RKO (cell line): ENCODE measurements at regions not wholly inside any gene's neighbourhood (a gene's known extent, or its start where the extent isn't known, plus 50 kb on each side); places are given as distances from the start of the nearest gene placed in this dataset.
A peak's percentile ranks its signal among the peaks of the same experiment; 100 is the strongest.

Experiments used
- DNase-seq: peaks from one replicate; pipeline ENCODE4 v3.0.0-alpha.2; 2016; ENCODE audit warnings: low spot score

DNA sequence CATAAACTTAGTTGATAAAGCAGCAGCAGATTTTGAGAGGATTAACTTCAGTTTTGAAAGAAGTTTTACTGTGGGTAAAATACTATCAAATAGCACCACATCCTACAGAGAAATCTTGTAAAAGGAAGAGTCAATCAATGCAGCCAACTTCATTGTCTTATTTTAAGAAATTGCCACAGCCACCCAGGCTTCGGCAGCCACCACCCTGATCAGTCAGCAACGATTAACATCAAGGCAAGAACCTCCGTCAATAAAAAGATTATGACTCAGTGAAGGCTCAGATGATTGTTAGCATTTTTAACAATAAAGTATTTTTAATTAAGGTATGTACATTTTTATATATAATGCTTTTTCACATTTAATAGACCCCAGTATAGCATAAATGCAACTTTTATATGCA lies 122.3 kb upstream of the NR4A3 start:
- no peak for DNase-seq

GRCh38 chr9:99712214-99712613 lies 109.5 kb upstream of the NR4A3 start:
- no peak for DNase-seq

DNA sequence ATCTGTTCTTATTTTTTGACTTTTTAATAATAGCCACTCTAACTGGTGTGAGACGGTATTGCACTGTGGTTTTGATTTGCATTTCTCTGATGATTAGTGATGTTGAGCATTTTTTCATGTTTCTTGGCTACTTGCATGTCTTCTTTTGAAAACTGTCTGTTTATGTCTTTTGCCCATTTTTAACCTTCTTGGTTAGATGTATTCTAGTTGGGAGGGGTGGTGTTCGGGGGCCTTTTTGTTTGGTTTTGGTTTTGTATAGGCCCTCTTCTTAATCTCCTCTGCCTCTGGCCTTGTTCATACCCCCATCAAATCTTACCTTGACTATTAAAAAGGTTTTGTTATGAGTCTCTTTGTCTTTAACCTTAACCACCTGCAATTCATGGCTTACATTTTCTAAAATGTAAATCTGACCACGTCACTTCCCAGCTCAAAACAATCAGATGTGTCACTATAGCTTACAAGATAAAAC lies 107.8 kb upstream of the NR4A3 start:
- DNase-seq, result peak; percentile 12

GRCh38 chr9:99718631-99719030 lies 103.1 kb upstream of the NR4A3 start:
- DNase-seq, result no peak

DNA sequence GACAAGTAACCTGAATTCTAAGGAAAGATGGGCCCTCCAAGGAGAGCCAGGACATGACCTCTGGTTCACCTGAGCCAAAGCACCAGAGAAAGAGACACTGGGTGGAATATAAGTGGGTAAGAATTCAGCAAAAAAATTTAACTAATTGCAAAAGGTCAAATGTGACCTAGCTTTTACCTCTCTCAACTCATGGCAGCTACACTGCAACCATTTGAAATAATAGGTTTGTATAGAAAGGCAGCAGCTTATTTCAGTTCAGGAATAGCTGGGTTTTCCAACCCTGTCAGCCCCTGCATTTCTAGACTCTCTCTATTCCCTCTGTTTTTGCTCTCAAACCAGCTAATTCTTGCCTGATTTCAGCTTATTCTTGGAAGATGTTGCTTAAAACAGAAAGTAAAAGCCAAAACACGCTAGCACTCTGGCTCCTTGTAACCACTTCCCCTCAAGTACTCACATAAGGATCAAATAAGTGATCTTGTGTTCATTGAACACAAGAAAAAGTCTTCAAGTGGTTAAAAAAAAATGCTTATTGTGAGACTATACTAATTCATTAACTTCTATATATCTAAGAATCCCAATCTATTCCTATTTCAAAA lies 101.1 kb upstream of the NR4A3 start:
- DNase-seq, result no peak

DNA sequence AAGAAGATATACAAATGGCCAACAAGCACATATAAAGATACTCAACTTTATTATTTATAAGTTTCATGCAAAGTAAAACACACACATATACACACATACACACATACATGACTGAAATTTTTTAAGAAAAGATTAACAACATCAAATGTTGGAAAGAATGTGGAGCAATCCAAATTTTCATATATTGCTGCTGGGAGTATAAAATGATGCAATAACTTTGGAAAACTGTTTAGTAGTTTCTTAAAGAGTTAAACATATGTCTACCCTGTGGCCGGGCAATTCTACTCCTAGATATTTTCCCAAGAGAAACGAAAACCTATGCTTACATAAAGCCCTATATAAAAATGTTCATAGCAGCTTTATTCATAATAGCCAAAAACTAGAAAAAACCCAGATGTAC lies 99.8 kb upstream of the NR4A3 start:
- no peak for DNase-seq

DNA sequence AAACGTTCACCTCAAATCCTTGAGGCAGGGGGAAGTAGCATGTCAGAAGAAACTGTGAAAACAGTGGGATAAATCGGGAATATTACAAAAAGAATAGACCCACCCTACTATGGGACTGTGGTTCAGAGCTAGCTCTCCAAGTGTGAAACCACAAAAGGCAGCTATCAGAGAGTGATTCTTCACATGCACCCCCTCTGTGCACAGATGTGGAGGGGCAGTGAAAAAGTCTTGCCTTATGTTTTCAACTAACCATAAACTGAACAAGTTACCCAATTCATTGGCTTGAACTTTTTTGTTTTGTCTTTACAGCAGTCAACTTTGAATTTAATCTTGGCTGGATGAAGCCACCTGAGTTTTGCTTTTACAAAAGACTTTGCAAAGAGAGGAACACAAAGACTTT lies 98.8 kb upstream of the NR4A3 start:
- no peak for DNase-seq

DNA sequence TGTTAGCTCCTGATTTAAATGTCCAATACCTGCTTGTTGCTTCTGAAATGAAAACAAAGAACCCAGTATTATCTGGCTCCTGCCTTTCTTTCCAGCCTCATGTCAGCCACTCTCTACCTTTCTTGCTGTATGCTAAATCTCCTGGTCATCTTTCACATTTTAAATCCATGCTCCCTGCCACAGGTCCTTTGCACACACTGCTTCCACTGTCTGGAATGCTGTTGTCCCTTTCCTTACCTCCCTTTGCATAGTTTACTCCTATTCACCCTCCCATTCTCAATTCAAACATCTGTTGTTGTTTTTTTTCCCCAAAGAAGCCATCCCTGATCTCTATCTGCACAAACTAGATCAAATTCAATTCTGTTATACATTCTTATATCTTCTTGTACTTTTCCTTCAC lies 97.0 kb upstream of the NR4A3 start:
- DNase-seq, result no peak

DNA sequence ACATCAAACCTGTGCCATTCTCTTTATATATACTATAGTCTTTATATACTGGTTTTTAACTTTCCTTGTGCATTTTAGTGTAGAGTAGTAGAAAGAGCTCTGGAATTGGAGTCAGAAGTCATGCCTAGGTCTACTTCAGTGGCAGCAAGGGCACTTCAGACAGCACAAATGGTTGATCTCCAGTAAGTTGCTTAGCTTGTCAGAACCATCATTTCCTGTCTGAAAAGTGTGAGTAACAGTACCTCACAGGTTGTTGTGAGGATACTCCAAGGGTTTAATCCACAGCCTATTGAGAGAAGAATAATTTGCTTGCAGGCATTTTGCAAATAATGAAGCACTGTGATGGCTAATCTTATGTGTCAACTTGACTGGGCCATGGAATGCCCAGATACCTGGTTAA lies 95.8 kb upstream of the NR4A3 start:
- DNase-seq, result no peak

GRCh38 chr9:99726758-99727157 lies 94.9 kb upstream of the NR4A3 start:
- no peak for DNase-seq

- DNase-seq, result no peak
Observed at GRCh38 chr9:99730062-99730461, 91.6 kb upstream of the NR4A3 start.

DNA sequence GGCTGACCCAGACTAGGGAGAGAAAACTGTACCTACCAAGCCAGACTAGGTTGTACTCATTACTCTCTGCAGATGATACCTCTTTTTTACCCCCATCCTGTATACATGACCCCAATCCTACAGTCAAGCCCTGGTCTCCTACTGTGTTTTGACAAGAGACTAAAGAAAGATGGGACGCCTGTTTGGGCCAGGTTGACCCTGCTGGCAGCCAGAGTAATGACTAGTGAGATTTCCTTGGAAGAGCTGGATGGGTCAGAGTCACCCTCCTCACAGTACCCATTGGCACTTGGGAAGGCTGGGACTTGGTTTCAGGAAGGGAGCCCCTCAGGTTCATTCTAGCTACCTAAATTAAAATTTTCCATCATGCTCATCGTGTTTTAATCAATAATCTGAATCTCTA lies 89.7 kb upstream of the NR4A3 start:
- no peak for DNase-seq

GRCh38 chr9:99732715-99733114 lies 89.0 kb upstream of the NR4A3 start:
- no peak for DNase-seq

DNA sequence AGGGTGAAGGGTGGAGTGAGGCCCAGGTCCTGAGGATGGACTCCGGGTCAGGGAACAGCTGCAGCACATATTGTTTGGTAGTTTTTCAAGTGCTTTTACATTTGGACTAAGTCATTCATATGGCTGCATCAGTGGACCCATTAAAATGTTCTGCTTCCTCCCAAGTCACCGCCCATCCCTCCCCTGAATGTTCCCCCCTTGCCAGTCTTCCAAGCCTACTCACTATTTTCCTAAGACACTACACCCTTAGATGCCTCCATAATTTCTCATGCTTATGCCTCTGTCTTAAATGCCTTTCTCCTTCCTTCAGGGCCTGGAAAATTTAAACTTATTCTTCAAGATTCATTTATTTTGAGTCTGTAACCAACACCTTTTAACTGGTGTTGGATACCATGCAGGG lies 86.6 kb upstream of the NR4A3 start:
- no peak for DNase-seq

- DNase-seq, result no peak
Observed at GRCh38 chr9:99736291-99736690, 85.4 kb upstream of the NR4A3 start.

DNA sequence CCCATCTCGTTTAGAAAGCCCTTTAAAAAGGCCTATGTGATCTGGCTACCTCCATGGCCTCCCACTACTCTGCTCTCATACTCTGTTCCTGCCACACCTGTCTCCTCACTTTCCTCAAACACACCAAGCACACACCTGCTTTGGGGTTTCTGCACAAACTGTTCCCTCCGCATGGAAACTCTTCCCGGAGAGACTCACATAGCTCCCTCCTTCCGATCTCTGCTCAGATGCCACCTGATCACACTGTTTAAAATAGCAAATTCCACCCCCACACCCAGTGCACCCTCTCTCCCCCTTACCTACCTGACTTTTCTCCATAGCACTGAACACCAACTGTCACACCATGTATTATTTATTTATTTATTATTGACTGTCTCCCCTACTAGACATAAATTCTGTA lies 84.0 kb upstream of the NR4A3 start:
- DNase-seq, result no peak

GRCh38 chr9:99743006-99743405 lies 78.7 kb upstream of the NR4A3 start:
- no peak for DNase-seq

DNA sequence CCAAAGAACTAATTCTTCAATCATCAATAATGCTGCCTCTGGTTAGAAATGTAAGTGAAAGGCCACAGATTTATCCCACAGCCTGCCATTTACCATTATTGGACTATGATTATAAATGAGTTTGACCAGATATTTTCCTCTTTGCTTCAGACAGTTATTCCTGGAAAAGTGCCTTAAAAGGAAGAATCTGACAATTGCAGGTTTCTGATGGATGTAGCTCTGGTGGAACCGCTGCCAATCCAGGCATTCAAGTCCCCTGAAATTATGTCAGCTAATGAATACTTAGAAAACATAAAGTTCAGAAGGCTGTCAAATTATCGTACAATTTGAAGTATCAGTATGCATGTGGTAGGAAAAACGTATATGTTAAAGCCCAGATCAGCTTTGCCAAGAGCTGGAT lies 78.2 kb upstream of the NR4A3 start:
- no peak for DNase-seq

DNA sequence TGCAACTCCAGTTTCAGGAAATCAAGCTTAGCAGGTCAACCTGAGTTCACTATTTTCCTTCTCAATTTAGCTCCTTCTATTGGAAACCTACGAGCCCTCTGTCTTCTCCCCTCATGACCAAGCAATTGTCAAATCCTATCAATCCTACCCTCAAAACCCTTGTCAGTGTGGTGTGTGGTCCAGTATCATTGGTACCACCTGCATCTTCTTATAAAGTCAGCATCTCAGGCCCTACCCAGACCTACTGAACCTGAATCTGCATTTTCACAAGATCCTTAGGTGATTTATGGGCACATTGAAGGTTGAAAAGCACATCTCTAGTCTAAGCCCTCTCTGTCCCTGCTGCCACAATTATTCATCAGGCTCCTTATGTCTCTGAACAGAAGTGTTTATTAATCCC lies 77.6 kb upstream of the NR4A3 start:
- DNase-seq, result no peak

DNA sequence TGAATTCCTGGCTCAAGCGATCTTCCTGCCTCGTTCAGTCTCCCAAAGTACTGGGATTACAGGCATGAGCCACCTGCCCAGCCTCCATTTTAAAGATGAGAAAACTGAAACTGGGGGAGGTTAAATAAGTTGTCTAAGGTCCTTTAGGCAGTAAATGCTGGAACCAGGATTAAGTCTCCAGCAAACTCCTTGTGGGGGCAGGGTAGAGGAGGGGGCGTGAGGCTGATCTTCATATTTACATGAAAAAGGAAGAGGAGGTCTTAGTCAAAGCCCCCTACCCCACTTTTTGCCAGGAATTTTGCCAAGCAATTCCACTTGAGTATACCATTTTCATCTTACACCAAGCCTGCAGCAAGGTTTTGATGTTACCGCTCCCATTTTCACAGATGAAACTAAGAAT lies 76.6 kb upstream of the NR4A3 start:
- no peak for DNase-seq

- DNase-seq, result no peak
Observed at GRCh38 chr9:99746406-99746805, 75.3 kb upstream of the NR4A3 start.

GRCh38 chr9:99748266-99748665 lies 73.4 kb upstream of the NR4A3 start:
- DNase-seq, result no peak

DNA sequence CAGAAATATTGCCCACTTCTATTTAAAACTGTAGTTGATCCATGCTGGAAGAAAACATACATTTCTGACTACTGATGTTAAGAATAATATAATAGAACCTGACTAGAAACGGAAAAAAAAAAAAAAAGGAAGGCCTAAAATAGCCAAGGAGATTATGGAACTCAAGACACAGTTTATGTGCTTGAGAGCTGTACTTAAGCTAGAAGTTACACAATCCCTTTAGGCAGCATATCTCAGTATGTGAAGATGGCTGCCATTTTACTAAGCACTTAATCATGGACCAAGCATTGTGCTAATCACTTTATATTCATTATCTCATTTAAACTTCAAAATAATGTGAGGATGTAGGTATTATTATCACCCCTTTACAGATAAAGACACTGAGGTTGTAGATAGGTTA lies 73.0 kb upstream of the NR4A3 start:
- no peak for DNase-seq

GRCh38 chr9:99749641-99750040 lies 72.0 kb upstream of the NR4A3 start:
- DNase-seq, result no peak

DNA sequence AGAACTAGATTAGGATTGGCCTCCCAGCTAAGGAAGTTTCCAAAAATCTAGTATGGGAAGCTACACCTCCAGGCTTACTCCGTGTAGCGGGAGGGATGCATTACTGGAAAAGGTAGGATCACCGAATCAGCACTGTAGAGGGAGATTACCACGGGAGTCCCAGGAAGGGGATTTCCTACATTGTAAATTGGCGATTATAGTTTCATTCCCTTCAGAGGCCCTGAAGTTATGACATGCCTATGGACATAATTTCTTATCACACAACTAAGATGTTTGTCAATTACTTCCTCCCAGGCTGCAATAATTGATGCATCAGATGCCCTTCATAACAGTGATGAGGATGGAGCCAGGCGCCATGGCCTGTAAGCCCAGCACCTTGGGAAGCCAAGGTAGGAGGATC lies 71.2 kb upstream of the NR4A3 start:
- DNase-seq, result no peak
